GM19023 (cell line): ENCODE measurements at regions not wholly inside any gene's neighbourhood (a gene's known extent, or its start where the extent isn't known, plus 50 kb on each side); places are given as distances from the start of the nearest gene placed in this dataset.
"Not testable (repeated sequence)": the region's sequence is repeated elsewhere in the genome, so short reads cannot be mapped to it uniquely, and the experiment has no call there.

Source experiments
- ATAC-seq: cut with Tn5 transposase; IDR thresholded peaks from one replicate; pipeline ENCODE4 v1.9.1; 2021; ENCODE audit warnings: mild to moderate bottlenecking, moderate library complexity; ENCODE audit not compliant: unreplicated experiment

- ATAC-seq = no peak
These were observed 1775.7 kb downstream of the PCDH9 start for GRCh38 chr13:65454403-65454802.

DNA sequence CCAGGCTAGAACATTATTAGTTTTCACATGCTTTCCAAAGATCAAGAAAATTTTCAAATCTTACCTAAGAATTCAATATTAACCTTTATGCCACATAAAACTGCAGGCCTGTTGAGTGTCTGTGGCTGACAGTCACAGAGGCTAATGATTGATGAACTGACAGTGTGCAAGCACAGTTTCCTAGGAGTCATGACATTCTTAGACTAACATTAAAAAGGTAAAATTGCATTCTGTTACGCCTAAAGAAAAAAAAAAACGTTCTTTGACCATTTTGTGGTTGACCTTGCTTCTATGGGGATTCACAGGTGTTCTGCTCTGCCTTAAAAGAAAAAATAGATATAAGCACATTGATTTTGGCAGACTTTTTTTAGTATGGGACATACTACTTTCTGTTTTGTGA lies 1776.2 kb downstream of the PCDH9 start:
- ATAC-seq = no peak

GRCh38 chr13:65445340-65445739 lies 1784.8 kb downstream of the PCDH9 start:
- ATAC-seq = no peak

DNA sequence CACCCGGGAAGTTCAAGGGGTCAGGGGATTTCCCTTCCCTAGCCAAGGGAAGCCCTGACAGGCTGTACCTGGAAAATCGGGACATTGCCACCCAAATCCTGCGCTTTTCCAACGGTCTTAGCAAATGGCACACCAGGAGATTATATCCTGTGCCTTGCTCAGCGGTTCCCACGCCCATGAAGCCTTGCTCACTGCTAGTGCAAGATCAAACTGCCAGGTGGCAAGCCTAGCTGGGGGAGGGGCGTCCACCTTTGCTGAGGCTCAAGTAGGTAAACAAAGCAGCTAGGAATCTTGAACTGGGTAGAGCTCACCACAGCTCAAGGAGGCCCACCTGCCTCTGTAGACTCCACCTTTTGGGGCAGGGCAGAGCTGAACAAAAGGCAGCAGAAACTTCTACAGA lies 1794.5 kb downstream of the PCDH9 start:
- no peak for ATAC-seq

DNA sequence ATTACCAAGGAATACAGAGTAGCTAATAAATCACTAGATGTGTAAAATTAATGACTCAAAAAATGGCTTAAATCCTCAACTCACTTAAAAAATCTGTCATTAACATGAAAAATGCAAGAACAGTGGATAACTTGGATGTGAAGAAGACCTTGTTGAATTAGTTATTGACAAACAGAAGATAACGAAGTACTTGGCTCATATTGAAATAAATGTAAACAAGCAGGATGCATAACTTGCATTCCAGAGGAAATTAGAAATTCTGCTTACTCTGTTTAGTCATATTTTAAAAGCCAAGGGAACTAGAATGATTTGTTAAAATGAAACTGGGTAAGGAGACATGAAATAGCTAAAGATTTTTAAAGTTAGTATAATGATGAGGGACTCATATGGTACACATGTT lies 1812.2 kb downstream of the PCDH9 start:
- no peak for ATAC-seq

DNA sequence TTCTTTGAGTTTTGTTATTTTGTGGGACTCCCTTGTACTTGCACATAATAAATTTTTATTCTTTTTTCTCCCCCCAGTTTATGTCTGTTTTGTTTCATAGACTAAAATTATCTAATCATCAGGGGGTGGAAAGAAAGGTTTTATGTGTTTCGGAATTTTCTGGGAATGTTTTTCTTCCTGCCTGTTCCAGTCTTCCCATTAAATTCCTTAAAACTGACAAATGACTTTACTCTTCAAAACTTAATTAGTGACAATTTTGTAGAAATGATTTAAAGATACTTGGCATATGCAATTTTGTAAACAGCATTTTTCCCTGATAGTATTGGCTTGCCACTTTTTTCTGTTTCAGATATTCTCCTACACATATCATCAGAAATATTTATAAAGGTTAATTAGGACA lies 1813.4 kb downstream of the PCDH9 start:
- ATAC-seq = no peak

GRCh38 chr13:65414187-65414586 lies 1815.9 kb downstream of the PCDH9 start:
- no peak for ATAC-seq

DNA sequence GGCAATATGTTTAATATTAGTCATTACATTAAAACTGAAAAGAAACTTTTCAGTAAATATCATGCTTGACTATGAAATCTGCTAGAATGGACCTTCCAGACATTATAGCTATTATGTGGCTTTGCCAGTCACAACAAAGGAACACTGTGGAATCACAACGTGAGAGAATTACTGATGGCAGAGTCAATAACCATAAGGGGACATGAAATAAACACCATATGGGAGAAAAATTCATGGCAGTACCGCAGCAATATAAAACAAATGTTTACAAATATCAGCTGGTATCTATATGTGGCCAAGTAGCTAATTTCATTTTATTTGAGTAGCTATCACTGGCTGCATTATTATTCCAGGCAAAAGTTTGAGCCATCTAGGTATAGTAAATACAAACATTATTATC lies 1818.6 kb downstream of the PCDH9 start:
- no peak for ATAC-seq

- no peak for ATAC-seq
These were observed 1819.3 kb downstream of the PCDH9 start for GRCh38 chr13:65410791-65411190.

- ATAC-seq = no peak
These were observed 1828.8 kb downstream of the PCDH9 start for GRCh38 chr13:65401315-65401714.

GRCh38 chr13:65400702-65401101 lies 1829.4 kb downstream of the PCDH9 start:
- ATAC-seq = no peak

DNA sequence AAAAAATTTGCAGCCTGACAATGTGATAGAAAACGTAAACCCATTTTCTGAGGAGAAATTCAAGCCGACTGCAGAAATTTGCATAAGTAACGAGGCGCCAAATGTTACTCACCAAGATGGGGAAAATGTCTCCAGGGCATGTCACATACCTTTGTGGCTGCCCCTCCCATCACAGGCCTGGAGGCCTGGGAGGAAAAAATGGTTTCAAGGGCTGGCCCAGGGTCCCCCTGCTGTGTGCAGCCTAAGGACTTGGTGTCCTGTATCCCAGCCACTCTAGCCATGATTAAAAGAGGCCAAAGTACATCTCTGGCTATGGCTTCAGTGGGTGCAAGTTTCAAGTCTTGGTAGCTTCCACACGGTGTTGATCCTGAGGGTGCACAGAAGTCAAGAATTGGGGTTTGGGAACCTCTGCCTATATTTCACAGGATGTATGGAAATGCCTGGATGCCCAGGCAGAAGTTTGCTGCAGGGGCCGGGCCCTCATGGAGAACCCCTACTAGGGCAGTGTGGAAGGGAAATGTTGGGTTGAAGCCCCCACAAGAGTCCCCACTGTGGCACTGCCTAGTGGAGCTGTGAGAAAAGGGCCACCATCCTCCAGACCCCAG lies 1842.3 kb downstream of the PCDH9 start:
- no peak for ATAC-seq

- ATAC-seq = no peak
These were observed 1851.1 kb downstream of the PCDH9 start for GRCh38 chr13:65378943-65379519.

DNA sequence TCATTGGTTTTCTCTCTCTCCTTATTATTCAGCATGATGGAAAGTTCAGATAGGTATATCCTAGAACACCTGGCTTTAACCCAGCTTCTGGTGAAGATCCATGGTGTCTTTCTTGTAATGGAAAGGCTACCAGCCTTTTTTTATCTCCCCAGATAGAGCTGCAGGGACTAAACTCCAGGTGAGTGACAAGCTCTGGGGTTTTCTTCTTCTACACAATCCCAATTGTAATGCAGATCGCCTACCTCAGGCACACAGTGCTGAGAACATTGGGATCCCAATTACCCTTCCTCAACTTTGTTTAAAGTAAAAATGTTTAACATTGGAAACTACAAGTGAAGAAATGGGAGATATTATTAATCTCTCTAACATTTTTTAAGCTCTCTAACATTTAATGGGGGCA lies 1851.7 kb downstream of the PCDH9 start:
- ATAC-seq = no peak

DNA sequence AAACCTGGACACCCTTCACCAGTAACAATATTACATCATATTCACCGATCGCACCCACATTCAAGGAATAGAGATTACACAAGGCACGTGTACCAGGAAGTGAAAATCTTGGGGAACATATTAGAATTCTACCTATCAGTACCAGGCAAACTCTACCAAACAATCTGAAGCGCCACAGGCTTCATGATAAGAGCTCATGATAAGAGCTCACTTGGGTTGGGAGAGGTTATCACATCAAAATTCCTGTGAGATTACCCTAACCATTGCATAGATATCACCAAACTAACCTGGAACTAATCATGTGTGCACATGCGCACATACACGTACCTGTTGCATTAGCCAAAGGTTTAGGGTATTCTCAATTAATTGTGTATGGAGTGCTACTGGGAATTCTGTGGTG lies 1861.3 kb downstream of the PCDH9 start:
- ATAC-seq = no peak

DNA sequence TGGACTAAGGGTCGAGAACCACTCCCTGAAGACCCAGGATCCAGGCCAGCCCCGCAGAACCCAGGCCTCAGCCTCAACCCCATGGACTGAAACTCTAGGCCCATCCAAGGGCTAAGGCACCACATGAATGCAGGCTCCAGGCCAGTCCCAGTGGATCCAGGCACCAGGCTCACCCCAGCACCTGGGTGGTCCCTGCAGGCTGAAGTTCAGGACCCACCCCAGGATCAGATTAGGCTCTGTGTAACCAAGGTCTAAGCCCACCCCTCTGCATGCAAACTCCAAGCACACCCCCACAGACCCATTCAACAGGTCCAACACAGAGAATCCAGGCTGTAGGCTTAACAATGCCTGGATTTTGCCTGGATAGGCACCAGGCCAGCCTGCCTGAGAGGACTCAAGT lies 1876.2 kb downstream of the PCDH9 start:
- no peak for ATAC-seq

- not testable (repeated sequence) for ATAC-seq
These were observed 1877.0 kb downstream of the PCDH9 start for GRCh38 chr13:65353150-65353549.

GRCh38 chr13:65347420-65348030 lies 1882.6 kb downstream of the PCDH9 start:
- no peak for ATAC-seq

GRCh38 chr13:65343898-65344663 lies 1886.1 kb downstream of the PCDH9 start:
- no peak for ATAC-seq

- ATAC-seq = no peak
These were observed 1887.4 kb downstream of the PCDH9 start for GRCh38 chr13:65342541-65343337.

DNA sequence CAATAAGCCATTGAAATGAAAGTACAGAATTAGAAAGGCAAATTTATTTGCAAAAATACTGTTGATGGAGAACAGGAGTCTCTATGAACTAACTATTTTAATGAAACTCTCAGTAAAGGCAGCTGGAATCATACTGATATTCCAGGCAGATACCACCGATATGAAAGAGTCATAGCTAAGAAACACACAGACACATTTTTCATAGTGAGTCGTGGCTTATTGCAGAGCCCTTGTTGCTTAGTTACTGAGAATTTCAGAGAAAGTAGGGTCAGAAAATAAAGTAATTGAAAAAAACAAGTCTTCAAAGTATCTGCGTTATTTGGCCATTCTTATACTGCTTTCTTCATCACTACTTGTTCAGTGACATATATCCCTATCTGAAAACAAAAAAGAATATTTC lies 1890.9 kb downstream of the PCDH9 start:
- ATAC-seq = no peak
